Urinary bladder (tissue), 3 donors: ENCODE measurements at regions not wholly inside any gene's neighbourhood (a gene's known extent, or its start where the extent isn't known, plus 50 kb on each side); places are given as distances from the start of the nearest gene placed in this dataset.

Source experiments
- DNase-seq: peaks from one replicate; pipeline ENCODE4 v3.0.0-alpha.2; 2015; ENCODE audit errors: extremely low spot score
- H3K27ac ChIP-seq: one replicate; pipeline ENCODE4 v1.5.1; 2013; ENCODE audit warnings: low read depth, mild to moderate bottlenecking, moderate library complexity
- H3K36me3 ChIP-seq: one replicate; pipeline ENCODE4 v1.6.1; 2013; ENCODE audit warnings: mild to moderate bottlenecking, moderate library complexity; ENCODE audit not compliant: insufficient read depth
- H3K4me1 ChIP-seq: one replicate; pipeline ENCODE4 v1.6.1; 2013; ENCODE audit warnings: mild to moderate bottlenecking, moderate library complexity; ENCODE audit not compliant: insufficient read depth
- H3K4me3 ChIP-seq: one replicate; pipeline ENCODE4 v1.5.1; 2013; ENCODE audit warnings: low read depth, low read length
- WGBS: extraction: QIAGEN DNeasy Blood & Tissue Kit; methylation state at CpG from one replicate; pipeline ENCODE4 v1.1.7; 2013; 5-methylcytosine and 5-hydroxymethylcytosine counted together
- donor health status: healthy with polysubstance abuse.
- donor health status: healthy.

- H3K27ac ChIP-seq = no peak overlapping the region
- no peaks in the 10 kb centered on the region for H3K36me3 ChIP-seq
- no peaks in the 10 kb centered on the region for H3K4me1 ChIP-seq
- no peak overlapping the region for H3K4me3 ChIP-seq
- no peak for DNase-seq
- 79% methylated on average over 2 of the region's 2 CpGs for WGBS
Measured at GRCh38 chr14:98099527-98099926, 1172.5 kb downstream of the BCL11B start.

GRCh38 chr14:98101323-98101722 lies 1170.7 kb downstream of the BCL11B start:
- 76% methylated on average over 3 of the region's 3 CpGs for WGBS
- no peak overlapping the region for H3K27ac ChIP-seq
- no peak overlapping the region for H3K4me3 ChIP-seq
- DNase-seq = no peak
- H3K4me1 ChIP-seq = no peaks in the 10 kb centered on the region
- no peaks in the 10 kb centered on the region for H3K36me3 ChIP-seq

GRCh38 chr14:98103705-98104104 lies 1168.3 kb downstream of the BCL11B start:
- no peak for DNase-seq
- H3K36me3 ChIP-seq = no peaks in the 10 kb centered on the region
- WGBS = 90% methylated on average over 2 of the region's 2 CpGs

GRCh38 chr14:98109326-98109725 lies 1162.7 kb downstream of the BCL11B start:
- no peaks in the 10 kb centered on the region for H3K4me1 ChIP-seq
- H3K27ac ChIP-seq = no peak overlapping the region
- DNase-seq = no peak
- H3K36me3 ChIP-seq = no peaks in the 10 kb centered on the region
- WGBS = 18% methylated on average over 3 of the region's 3 CpGs
- no peak overlapping the region for H3K4me3 ChIP-seq

More at GRCh38 chr14:98103705-98104104, 1168.3 kb downstream of the BCL11B start:
- no peak overlapping the region for H3K4me3 ChIP-seq
- no peaks in the 10 kb centered on the region for H3K4me1 ChIP-seq
- no peak overlapping the region for H3K27ac ChIP-seq

- WGBS = 62% methylated on average over 5 of the region's 5 CpGs
- Histone ChIP-seq H3K36me3 (no peaks in the 10 kb centered on the region), H3K27ac (no peak overlapping the region), H3K4me3 (no peak overlapping the region), H3K4me1 (no peaks in the 10 kb centered on the region)
- DNase-seq = no peak
Measured at GRCh38 chr14:98112194-98112780, 1159.7 kb downstream of the BCL11B start.

- H3K4me3 ChIP-seq = no peak overlapping the region
- no peaks in the 10 kb centered on the region for H3K36me3 ChIP-seq
- 36% methylated on average over 3 of the region's 3 CpGs for WGBS
- no peaks in the 10 kb centered on the region for H3K4me1 ChIP-seq
- no peak for DNase-seq
- H3K27ac ChIP-seq = no peak overlapping the region
Measured at GRCh38 chr14:98114122-98114895, 1157.7 kb downstream of the BCL11B start.

- Histone ChIP-seq H3K4me3 (no peak overlapping the region), H3K36me3 (no peaks in the 10 kb centered on the region), H3K27ac (no peak overlapping the region), H3K4me1 (no peaks in the 10 kb centered on the region)
- 79% methylated on average over 1 of the region's 1 CpG for WGBS
- no peak for DNase-seq
Measured at GRCh38 chr14:98114946-98115345, 1157.1 kb downstream of the BCL11B start.

- Histone ChIP-seq H3K27ac (no peak overlapping the region), H3K4me3 (no peak overlapping the region), H3K36me3 (no peaks in the 10 kb centered on the region), H3K4me1 (no peaks in the 10 kb centered on the region)
- DNase-seq = no peak
Measured at GRCh38 chr14:98118749-98119148, 1153.2 kb downstream of the BCL11B start.

- DNase-seq = no peak
- H3K4me1 ChIP-seq = no peaks in the 10 kb centered on the region
- WGBS = 94% methylated on average over 4 of the region's 4 CpGs
- no peak overlapping the region for H3K4me3 ChIP-seq
- H3K27ac ChIP-seq = no peak overlapping the region
- H3K36me3 ChIP-seq = no peaks in the 10 kb centered on the region
Measured at GRCh38 chr14:98119739-98120138, 1152.3 kb downstream of the BCL11B start.

- no peak for DNase-seq
- 86% methylated on average over 6 of the region's 6 CpGs for WGBS
- H3K27ac ChIP-seq = no peak overlapping the region
- H3K4me1 ChIP-seq = no peaks in the 10 kb centered on the region
- H3K4me3 ChIP-seq = no peak overlapping the region
- no peaks in the 10 kb centered on the region for H3K36me3 ChIP-seq
Measured at GRCh38 chr14:98120831-98121464, 1151.0 kb downstream of the BCL11B start.

GRCh38 chr14:98122527-98122926 lies 1149.5 kb downstream of the BCL11B start:
- 84% methylated on average over 4 of the region's 4 CpGs for WGBS
- Histone ChIP-seq H3K36me3 (no peaks in the 10 kb centered on the region), H3K4me3 (no peak overlapping the region), H3K27ac (no peak overlapping the region), H3K4me1 (no peaks in the 10 kb centered on the region)
- no peak for DNase-seq

GRCh38 chr14:98130691-98131090 lies 1141.3 kb downstream of the BCL11B start:
- H3K4me1 ChIP-seq = no peaks in the 10 kb centered on the region
- H3K27ac ChIP-seq = no peak overlapping the region
- no peak for DNase-seq
- H3K36me3 ChIP-seq = no peaks in the 10 kb centered on the region
- WGBS = 35% methylated on average over 2 of the region's 2 CpGs
- H3K4me3 ChIP-seq = no peak overlapping the region

- no peak overlapping the region for H3K4me3 ChIP-seq
- no peak overlapping the region for H3K27ac ChIP-seq
- H3K36me3 ChIP-seq = no peaks in the 10 kb centered on the region
- H3K4me1 ChIP-seq = no peaks in the 10 kb centered on the region
- DNase-seq = no peak
- WGBS = 24% methylated on average over 1 of the region's 1 CpG
Measured at GRCh38 chr14:98131406-98131805, 1140.6 kb downstream of the BCL11B start.

GRCh38 chr14:98133806-98134205 lies 1138.2 kb downstream of the BCL11B start:
- no peaks in the 10 kb centered on the region for H3K4me1 ChIP-seq
- H3K27ac ChIP-seq = no peak overlapping the region
- no peak overlapping the region for H3K4me3 ChIP-seq
- no peaks in the 10 kb centered on the region for H3K36me3 ChIP-seq
- DNase-seq = no peak
- WGBS = 74% methylated on average over 4 of the region's 4 CpGs
